ENCODE measurements at regions not wholly inside any gene's neighbourhood (a gene's known extent, or its start where the extent isn't known, plus 50 kb on each side); places are given as distances from the start of the nearest gene placed in this dataset.

- H3K4me3 ChIP-seq (IDR thresholded peaks at IDR 0.05; ENCODE audit: insufficient read depth, low read depth, low read length) = no peak overlapping the region
Measured at GRCh38 chr15:66857694-66858093, 155.7 kb downstream of the SMAD6 start.

GRCh38 chr15:66858423-66859207 lies 156.6 kb downstream of the SMAD6 start:
- H3K4me3 ChIP-seq (IDR thresholded peaks at IDR 0.05; ENCODE audit: insufficient read depth, low read depth, low read length) = no peak overlapping the region
- no peaks in the 10 kb centered on the region for H3K79me2 ChIP-seq (ENCODE audit: insufficient read depth, low read depth)
- TF ChIP-seq, protein P1, sequence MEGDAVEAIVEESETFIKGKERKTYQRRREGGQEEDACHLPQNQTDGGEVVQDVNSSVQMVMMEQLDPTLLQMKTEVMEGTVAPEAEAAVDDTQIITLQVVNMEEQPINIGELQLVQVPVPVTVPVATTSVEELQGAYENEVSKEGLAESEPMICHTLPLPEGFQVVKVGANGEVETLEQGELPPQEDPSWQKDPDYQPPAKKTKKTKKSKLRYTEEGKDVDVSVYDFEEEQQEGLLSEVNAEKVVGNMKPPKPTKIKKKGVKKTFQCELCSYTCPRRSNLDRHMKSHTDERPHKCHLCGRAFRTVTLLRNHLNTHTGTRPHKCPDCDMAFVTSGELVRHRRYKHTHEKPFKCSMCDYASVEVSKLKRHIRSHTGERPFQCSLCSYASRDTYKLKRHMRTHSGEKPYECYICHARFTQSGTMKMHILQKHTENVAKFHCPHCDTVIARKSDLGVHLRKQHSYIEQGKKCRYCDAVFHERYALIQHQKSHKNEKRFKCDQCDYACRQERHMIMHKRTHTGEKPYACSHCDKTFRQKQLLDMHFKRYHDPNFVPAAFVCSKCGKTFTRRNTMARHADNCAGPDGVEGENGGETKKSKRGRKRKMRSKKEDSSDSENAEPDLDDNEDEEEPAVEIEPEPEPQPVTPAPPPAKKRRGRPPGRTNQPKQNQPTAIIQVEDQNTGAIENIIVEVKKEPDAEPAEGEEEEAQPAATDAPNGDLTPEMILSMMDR (conservative IDR thresholded peaks at IDR 0.05; ENCODE audit: low read depth, low read length) = no peak
- no peaks in the 10 kb centered on the region for H3K27me3 ChIP-seq (ENCODE audit: insufficient read depth, low read depth)
- no peaks in the 10 kb centered on the region for H3K36me3 ChIP-seq (ENCODE audit: insufficient read depth)
- H3K9ac ChIP-seq = no peak overlapping the region
- no peak overlapping the region for H3K27ac ChIP-seq
- no peaks in the 10 kb centered on the region for H3K4me1 ChIP-seq (ENCODE audit: low read depth, poor library complexity, severe bottlenecking)
- H3K4me2 ChIP-seq = no peak overlapping the region
- no peaks in the 10 kb centered on the region for H4K20me1 ChIP-seq (ENCODE audit: insufficient read depth)
- H2AFZ ChIP-seq (ENCODE audit: low read depth) = no peak overlapping the region

More at GRCh38 chr15:66857694-66858093, 155.7 kb downstream of the SMAD6 start:
- TF ChIP-seq, protein P1 (conservative IDR thresholded peaks at IDR 0.05; ENCODE audit: low read depth, low read length) = no peak
- H3K27me3 ChIP-seq (ENCODE audit: insufficient read depth, low read depth) = no peaks in the 10 kb centered on the region
- H3K27ac ChIP-seq = no peak overlapping the region
- H3K36me3 ChIP-seq (ENCODE audit: insufficient read depth) = no peaks in the 10 kb centered on the region
- H3K79me2 ChIP-seq (ENCODE audit: insufficient read depth, low read depth) = no peaks in the 10 kb centered on the region
- no peaks in the 10 kb centered on the region for H4K20me1 ChIP-seq (ENCODE audit: insufficient read depth)
- no peaks in the 10 kb centered on the region for H3K4me1 ChIP-seq (ENCODE audit: low read depth, poor library complexity, severe bottlenecking)
- no peak overlapping the region for H3K4me2 ChIP-seq
- H3K9ac ChIP-seq = no peak overlapping the region
- H2AFZ ChIP-seq (ENCODE audit: low read depth) = no peak overlapping the region

- H3K9ac ChIP-seq = no peak overlapping the region
- no peaks in the 10 kb centered on the region for H4K20me1 ChIP-seq (ENCODE audit: insufficient read depth)
- no peak overlapping the region for H3K4me3 ChIP-seq (IDR thresholded peaks at IDR 0.05; ENCODE audit: insufficient read depth, low read depth, low read length)
- H3K36me3 ChIP-seq (ENCODE audit: insufficient read depth) = no peaks in the 10 kb centered on the region
- no peak overlapping the region for H2AFZ ChIP-seq (ENCODE audit: low read depth)
- H3K79me2 ChIP-seq (ENCODE audit: insufficient read depth, low read depth) = no peaks in the 10 kb centered on the region
- no peaks in the 10 kb centered on the region for H3K27me3 ChIP-seq (ENCODE audit: insufficient read depth, low read depth)
- no peaks in the 10 kb centered on the region for H3K4me1 ChIP-seq (ENCODE audit: low read depth, poor library complexity, severe bottlenecking)
- no peak overlapping the region for H3K4me2 ChIP-seq
- H3K27ac ChIP-seq = no peak overlapping the region
- TF ChIP-seq, protein P1 (conservative IDR thresholded peaks at IDR 0.05; ENCODE audit: low read depth, low read length) = no peak
Measured at GRCh38 chr15:66859688-66860253, 157.7 kb downstream of the SMAD6 start.

GRCh38 chr15:66860844-66861243 lies 158.8 kb downstream of the SMAD6 start:
- Histone ChIP-seq H3K4me2 (no peak overlapping the region), H3K4me3 (IDR thresholded peaks at IDR 0.05; ENCODE audit: insufficient read depth, low read depth, low read length) (no peak overlapping the region), H3K27me3 (ENCODE audit: insufficient read depth, low read depth) (no peaks in the 10 kb centered on the region), H3K79me2 (ENCODE audit: insufficient read depth, low read depth) (no peaks in the 10 kb centered on the region), H3K36me3 (ENCODE audit: insufficient read depth) (no peaks in the 10 kb centered on the region), H3K9ac (no peak overlapping the region), H3K27ac (no peak overlapping the region), H2AFZ (ENCODE audit: low read depth) (no peak overlapping the region), H4K20me1 (ENCODE audit: insufficient read depth) (no peaks in the 10 kb centered on the region), H3K4me1 (ENCODE audit: low read depth, poor library complexity, severe bottlenecking) (no peaks in the 10 kb centered on the region)
- TF ChIP-seq, protein P1 (conservative IDR thresholded peaks at IDR 0.05; ENCODE audit: low read depth, low read length) = no peak
